H1 (cell line): ENCODE measurements at regions not wholly inside any gene's neighbourhood (a gene's known extent, or its start where the extent isn't known, plus 50 kb on each side); places are given as distances from the start of the nearest gene placed in this dataset.

ENCODE experiments used
- CTCF ChIA-PET: fragments of 300-600 bp; sonication (Branson Sonifier 250); formaldehyde crosslinking; loops from one replicate; lab custom pipeline; 2021; ENCODE audit not compliant: partially characterized antibody; lab: Charles Lee
- POLR2A ChIA-PET: fragments of 300-600 bp; sonication (Branson Sonifier 250); formaldehyde crosslinking; loops from one replicate; lab custom pipeline; 2021; ENCODE audit warnings: inconsistent platforms; ENCODE audit not compliant: partially characterized antibody; lab: Charles Lee
- DNase-seq, 2 experiments: peaks; one replicate each; pipeline versions ENCODE4 v3.0.0 to v3.0.0-alpha.2; 2010 to 2022; ENCODE audit warnings: low spot score in 2 of 2, low read depth in 1 of 2, mixed read lengths in 1 of 2
- FAIRE-seq: peaks from 2 replicates; lab custom pipeline; 2011; peaks lifted over from hg19 to GRCh38; lab: Jason Lieb, UNC
- H2AFZ ChIP-seq: 2 replicates; pipeline ENCODE4 v1.8.1; 2012; ENCODE audit warnings: low read length, inconsistent platforms
- H2AK5ac ChIP-seq: 2 replicates; pipeline ENCODE4 v1.6.1; 2013; ENCODE audit warnings: low read depth, low read length
- H2BK120ac ChIP-seq: replicated peaks from 2 replicates; pipeline ENCODE3; 2013; ENCODE audit warnings: low read depth, low read length, inconsistent platforms
- H2BK12ac ChIP-seq: 2 replicates; pipeline ENCODE4 v1.6.1; 2013; ENCODE audit warnings: low read depth, low read length
- H2BK15ac ChIP-seq: 2 replicates; pipeline ENCODE4 v1.6.1; 2013; ENCODE audit warnings: low read length
- H2BK20ac ChIP-seq: 2 replicates; pipeline ENCODE4 v1.6.1; 2013; ENCODE audit warnings: low read length
- H2BK5ac ChIP-seq: 2 replicates; pipeline ENCODE4 v1.6.1; 2013; ENCODE audit warnings: low read depth, low read length
- H3K14ac ChIP-seq: 2 replicates; pipeline ENCODE4 v1.6.1; 2013; ENCODE audit warnings: inconsistent platforms; ENCODE audit not compliant: insufficient read length
- H3K18ac ChIP-seq: 2 replicates; pipeline ENCODE4 v1.6.1; 2013; ENCODE audit warnings: low read length; ENCODE audit errors: extremely low read depth
- H3K23ac ChIP-seq: 2 replicates; pipeline ENCODE4 v1.6.1; 2013; ENCODE audit warnings: inconsistent platforms; ENCODE audit not compliant: insufficient read length
- H3K23me2 ChIP-seq: 2 replicates; pipeline ENCODE4 v1.6.1; 2013; ENCODE audit warnings: low read depth, low read length
- H3K27ac ChIP-seq: 2 replicates; pipeline ENCODE4 v1.6.1; 2011; ENCODE audit warnings: low read depth, low read length, inconsistent platforms
- H3K27me3 ChIP-seq, 4 experiments: replicated peaks in 1 of 4; 1 replicate in 1 of 4; 2 replicates in 3 of 4; pipeline versions ENCODE4 v1.6.1 to v1.8.1; 2011 to 2013; ENCODE audit warnings: low read length in 3 of 4, mild to moderate bottlenecking in 3 of 4, inconsistent platforms in 2 of 4, mixed read lengths in 2 of 4, moderate library complexity in 1 of 4; ENCODE audit not compliant: control insufficient read depth in 3 of 4, insufficient read depth in 3 of 4; ENCODE audit errors: extremely low read depth in 1 of 4
- H3K36me3 ChIP-seq, 4 experiments: 2 replicates each; pipeline versions ENCODE4 v1.6.1 to v1.8.1; 2011 to 2013; ENCODE audit warnings: mild to moderate bottlenecking in 4 of 4, low read length in 3 of 4, moderate library complexity in 2 of 4, control low read depth in 1 of 4, inconsistent platforms in 1 of 4; ENCODE audit not compliant: insufficient read depth in 4 of 4, control insufficient read depth in 2 of 4
- H3K4ac ChIP-seq: replicated peaks from 2 replicates; pipeline ENCODE3; 2013; ENCODE audit warnings: low read length, low read depth, mixed read lengths, inconsistent platforms; ENCODE audit not compliant: insufficient read length
- H3K4me1 ChIP-seq, 4 experiments: replicated peaks in 1 of 4; 1 replicate in 1 of 4; 2 replicates in 3 of 4; pipeline versions ENCODE4 v1.6.1 to v1.8.1; 2011 to 2013; ENCODE audit warnings: low read length in 3 of 4, inconsistent platforms in 2 of 4, mixed read lengths in 1 of 4; ENCODE audit not compliant: insufficient read depth in 4 of 4, control insufficient read depth in 3 of 4
- H3K4me2 ChIP-seq, 2 experiments: 2 replicates each; pipeline versions ENCODE4 v1.6.1 to v1.8.1; 2011 to 2013; ENCODE audit warnings: low read depth in 2 of 2, low read length in 2 of 2, control low read depth in 1 of 2, inconsistent platforms in 1 of 2, mild to moderate bottlenecking in 1 of 2; ENCODE audit not compliant: insufficient read depth in 1 of 2
- H3K4me3 ChIP-seq, 4 experiments: fragments of 200-600, 300-600 bp in 1 of 4; sonication (generic), shearing (Covaris generic), sonication (Bioruptor Twin) in 1 of 4; 2 replicates each; pipeline versions ENCODE4 v1.5.1 to v1.8.1; 2011 to 2016; ENCODE audit warnings: low read length in 4 of 4, low read depth in 3 of 4, control low read depth in 2 of 4, inconsistent platforms in 2 of 4, mild to moderate bottlenecking in 2 of 4, mixed read lengths in 1 of 4, moderate library complexity in 1 of 4; ENCODE audit not compliant: insufficient read depth in 2 of 4; ENCODE audit errors: extremely low read depth in 1 of 4
- H3K56ac ChIP-seq: replicated peaks from 2 replicates; pipeline ENCODE3; 2013; ENCODE audit warnings: low read depth, mild to moderate bottlenecking, mixed read lengths, low read length, inconsistent platforms; ENCODE audit not compliant: insufficient read length
- H3K79me1 ChIP-seq: 2 replicates; pipeline ENCODE4 v1.6.1; 2013; ENCODE audit warnings: low read depth, low read length, control low read depth
- H3K79me2 ChIP-seq, 2 experiments: 2 replicates each; pipeline versions ENCODE4 v1.6.1 to v1.8.1; 2012 to 2013; ENCODE audit warnings: low read length in 2 of 2, mild to moderate bottlenecking in 2 of 2, inconsistent platforms in 1 of 2; ENCODE audit not compliant: insufficient read depth in 2 of 2, control insufficient read depth in 1 of 2
- H3K9ac ChIP-seq, 4 experiments: replicated peaks in 1 of 4; 1 replicate in 1 of 4; 2 replicates in 3 of 4; pipeline versions ENCODE4 v1.6.1 to v1.8.1; 2011 to 2013; ENCODE audit warnings: low read depth in 3 of 4, low read length in 3 of 4, control low read depth in 2 of 4, mild to moderate bottlenecking in 2 of 4, moderate library complexity in 2 of 4, inconsistent platforms in 1 of 4; ENCODE audit errors: extremely low read depth in 1 of 4
- H3K9me3 ChIP-seq, 2 experiments: 2 replicates each; pipeline versions ENCODE4 v1.6.1 to v1.8.1; 2012 to 2013; ENCODE audit warnings: mild to moderate bottlenecking in 2 of 2, moderate library complexity in 2 of 2, control low read depth in 1 of 2, inconsistent platforms in 1 of 2, low read depth in 1 of 2, low read length in 1 of 2, mixed read lengths in 1 of 2; ENCODE audit not compliant: insufficient read depth in 2 of 2
- H4K20me1 ChIP-seq, 2 experiments: replicated peaks in 1 of 2; 2 replicates each; pipeline versions ENCODE3 to v1.8.1; 2011 to 2013; ENCODE audit warnings: inconsistent platforms in 2 of 2, low read length in 2 of 2, mild to moderate bottlenecking in 1 of 2; ENCODE audit not compliant: insufficient read depth in 2 of 2, control insufficient read depth in 1 of 2
- H4K5ac ChIP-seq: 2 replicates; pipeline ENCODE4 v1.6.1; 2013; ENCODE audit warnings: low read length, low read depth, mixed read lengths, inconsistent platforms; ENCODE audit not compliant: insufficient read length
- H4K8ac ChIP-seq: 2 replicates; pipeline ENCODE4 v1.8.0; 2013; ENCODE audit warnings: mild to moderate bottlenecking, moderate library complexity, low read length, inconsistent platforms; ENCODE audit not compliant: insufficient read depth; ENCODE audit errors: extremely low read depth
- H4K91ac ChIP-seq: replicated peaks from 2 replicates; pipeline ENCODE3; 2013; ENCODE audit warnings: low read length, mixed read lengths, inconsistent platforms; ENCODE audit not compliant: insufficient read length
- HDAC2 ChIP-seq, 2 experiments: fragments of 300-600 bp in 1 of 2; sonication (generic) in 1 of 2; IDR thresholded peaks; 2 replicates each; pipeline ENCODE4 v1.6.1; 2011 to 2012; ENCODE audit warnings: low read depth in 2 of 2, low read length in 2 of 2, mild to moderate bottlenecking in 2 of 2, moderate library complexity in 2 of 2, borderline replicate concordance in 1 of 2, inconsistent platforms in 1 of 2
- KDM1A ChIP-seq: fragments of 200-600, 300-600 bp; sonication (generic); IDR thresholded peaks from 2 replicates; pipeline ENCODE4 v1.7.1; 2016; ENCODE audit warnings: mild to moderate bottlenecking, low read length, borderline replicate concordance
- KDM5A ChIP-seq: fragments of 200-600 bp; IDR thresholded peaks from 2 replicates; pipeline ENCODE4 v1.7.1; 2012; ENCODE audit warnings: mild to moderate bottlenecking, low read length, inconsistent platforms, mixed read lengths
- POU5F1 ChIP-seq: IDR thresholded peaks from 2 replicates; pipeline ENCODE4 v1.6.1; 2011; ENCODE audit warnings: low read depth, mild to moderate bottlenecking, low read length, moderate library complexity
- YY1 ChIP-seq: IDR thresholded peaks from 2 replicates; pipeline ENCODE4 v1.6.1; 2011; ENCODE audit warnings: low read depth, mild to moderate bottlenecking, low read length
- WGBS, 2 experiments: shearing (Covaris generic) in 1 of 2; methylation state at CpG; one replicate each; pipeline versions ENCODE4 v1.1.6 to v1.1.7; 2013 to 2015; ENCODE audit warnings: low lambda C conversion rate in 2 of 2, mixed read lengths in 2 of 2, inconsistent platforms in 1 of 2, low coverage in 1 of 2, missing lambda C conversion rate in 1 of 2; ENCODE audit not compliant: insufficient replicate concordance in 2 of 2, insufficient coverage in 1 of 2, insufficient read length in 1 of 2; ENCODE audit errors: extremely low coverage in 1 of 2, missing lambda C conversion rate in 1 of 2; 5-methylcytosine and 5-hydroxymethylcytosine counted together
- TF ChIP-seq, protein P1 (sequence below): IDR thresholded peaks from 2 replicates; pipeline ENCODE4 v1.6.1; 2012; ENCODE audit warnings: low read length, inconsistent platforms

DNA sequence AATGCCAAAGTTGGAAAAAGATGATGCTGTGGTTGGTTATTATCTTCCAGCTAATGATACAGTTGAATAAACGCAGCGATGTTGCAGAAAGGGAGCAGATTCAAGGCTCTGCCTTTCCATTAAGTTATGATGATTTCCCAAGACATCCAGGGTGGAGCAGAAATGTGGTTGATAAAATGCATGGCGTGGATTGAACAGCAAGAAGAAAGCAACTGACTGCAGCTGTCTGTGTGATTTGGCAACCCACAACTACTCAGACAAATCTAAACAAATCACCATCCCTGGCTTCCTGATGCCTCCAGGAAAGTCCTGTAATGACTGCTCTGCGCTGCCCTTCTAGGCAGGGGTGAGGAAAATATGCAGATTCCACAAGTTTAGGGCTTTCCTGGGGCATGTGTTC lies 166.3 kb downstream of the NRP2 start:
- Histone ChIP-seq H3K36me3 (no peaks in the 10 kb centered on the region), H2BK120ac (no peak overlapping the region), H3K23me2 (no peaks in the 10 kb centered on the region), H3K79me2 (no peaks in the 10 kb centered on the region), H2BK20ac (no peak overlapping the region), H3K4me2 (no peak overlapping the region), H3K18ac (no peak overlapping the region), H3K9me3 (no peaks in the 10 kb centered on the region), H2AK5ac (no peak overlapping the region), H3K4me1 (peaks cover 0 to 5% (median under 1%) of the 10 kb centered on the region in 4 experiments; a peak in 1 of 7 replicates), H3K27me3 (no peaks in the 10 kb centered on the region), H3K14ac (no peak overlapping the region), H4K20me1 (no peaks in the 10 kb centered on the region), H3K79me1 (no peaks in the 10 kb centered on the region), H4K5ac (no peak overlapping the region), H4K91ac (no peak overlapping the region), H2BK12ac (no peak overlapping the region), H3K4me3 (no peak overlapping the region), H2BK5ac (no peak overlapping the region), H3K56ac (no peak overlapping the region), H2AFZ (no peak overlapping the region), H3K27ac (no peak overlapping the region), H2BK15ac (no peak overlapping the region), H3K4ac (no peak overlapping the region), H4K8ac (no peak overlapping the region), H3K23ac (no peak overlapping the region), H3K9ac (no peak overlapping the region)
- POLR2A ChIA-PET, result no interaction called here
- WGBS, 2 experiments, result 85% methylated on average over 4 of the region's 4 CpGs; no CpG with 5 or more reads in 1 of the 2 experiments
- FAIRE-seq (no peak), DNase-seq (no peak)
- TF ChIP-seq KDM1A (no peak), YY1 (no peak), POU5F1 (no peak), HDAC2 (IDR thresholded peaks at IDR 0.05; ENCODE audit: borderline replicate concordance in 1 of 2, low read depth in 2 of 2, low read length in 2 of 2) (no peak), KDM5A (no peak)
- TF ChIP-seq, protein P1, sequence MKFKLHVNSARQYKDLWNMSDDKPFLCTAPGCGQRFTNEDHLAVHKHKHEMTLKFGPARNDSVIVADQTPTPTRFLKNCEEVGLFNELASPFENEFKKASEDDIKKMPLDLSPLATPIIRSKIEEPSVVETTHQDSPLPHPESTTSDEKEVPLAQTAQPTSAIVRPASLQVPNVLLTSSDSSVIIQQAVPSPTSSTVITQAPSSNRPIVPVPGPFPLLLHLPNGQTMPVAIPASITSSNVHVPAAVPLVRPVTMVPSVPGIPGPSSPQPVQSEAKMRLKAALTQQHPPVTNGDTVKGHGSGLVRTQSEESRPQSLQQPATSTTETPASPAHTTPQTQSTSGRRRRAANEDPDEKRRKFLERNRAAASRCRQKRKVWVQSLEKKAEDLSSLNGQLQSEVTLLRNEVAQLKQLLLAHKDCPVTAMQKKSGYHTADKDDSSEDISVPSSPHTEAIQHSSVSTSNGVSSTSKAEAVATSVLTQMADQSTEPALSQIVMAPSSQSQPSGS, result no peak
- CTCF ChIA-PET, result interaction anchor here (0.8 to 1.6 kb wide), 6 partner anchors 10 to 1825 kb away, joined by 3 to 6 read pairs (median 3); no protein-coding TSS in a partner anchor
